ENCODE measurements at regions not wholly inside any gene's neighbourhood (a gene's known extent, or its start where the extent isn't known, plus 50 kb on each side); places are given as distances from the start of the nearest gene placed in this dataset.

- no peak overlapping the region for H3K27ac ChIP-seq (ENCODE audit: low read depth, low read length)
- 81 to 86% (median 83%) methylated on average over 2 of the region's 2 CpGs for WGBS, 3 donors
These were observed 203.5 kb upstream of the PLXNC1 start for GRCh38 chr12:93944911-93945310.

- no peak overlapping the region for H3K27ac ChIP-seq (ENCODE audit: low read depth, low read length)
- WGBS, 3 donors = 33 to 49% (median 37%) methylated on average over 2 of the region's 2 CpGs
These were observed 201.7 kb upstream of the PLXNC1 start for GRCh38 chr12:93946542-93947150.

GRCh38 chr12:93947486-93947885 is 200.9 kb upstream of the PLXNC1 start:
- WGBS, 3 donors = 88 to 94% (median 89%) methylated on average over 3 of the region's 3 CpGs
- H3K27ac ChIP-seq (ENCODE audit: low read depth, low read length) = no peak overlapping the region

- 64 to 82% (median 72%) methylated on average over 3 of the region's 3 CpGs for WGBS, 3 donors
- no peak overlapping the region for H3K27ac ChIP-seq (ENCODE audit: low read depth, low read length)
These were observed 198.1 kb upstream of the PLXNC1 start for GRCh38 chr12:93950311-93950710.

- WGBS, 3 donors = 69 to 74% (median 69%) methylated on average over 9 of the region's 9 CpGs
- peak overlapping the region; percentile 19 for H3K27ac ChIP-seq (ENCODE audit: low read depth, low read length)
These were observed 193.9 kb upstream of the PLXNC1 start for GRCh38 chr12:93954166-93955112.

GRCh38 chr12:93956551-93956950 is 191.8 kb upstream of the PLXNC1 start:
- H3K27ac ChIP-seq (ENCODE audit: low read depth, low read length) = no peak overlapping the region
- 84 to 97% (median 94%) methylated on average over 2 of the region's 2 CpGs for WGBS, 3 donors

- WGBS, 3 donors = 58 to 88% (median 63%) methylated on average over 1 of the region's 1 CpG
- no peak overlapping the region for H3K27ac ChIP-seq (ENCODE audit: low read depth, low read length)
These were observed 191.2 kb upstream of the PLXNC1 start for GRCh38 chr12:93957168-93957567.

GRCh38 chr12:93957870-93958269 is 190.5 kb upstream of the PLXNC1 start:
- H3K27ac ChIP-seq (ENCODE audit: low read depth, low read length) = no peak overlapping the region

- WGBS, 3 donors = 63 to 88% (median 68%) methylated on average over 1 of the region's 1 CpG
These were observed 188.7 kb upstream of the PLXNC1 start for GRCh38 chr12:93959657-93960056.

GRCh38 chr12:93960521-93960920 is 187.9 kb upstream of the PLXNC1 start:
- WGBS, 3 donors = 32 to 85% (median 52%) methylated on average over 2 of the region's 2 CpGs
- H3K27ac ChIP-seq (ENCODE audit: low read depth, low read length) = no peak overlapping the region

More at GRCh38 chr12:93959657-93960056, 188.7 kb upstream of the PLXNC1 start:
- H3K27ac ChIP-seq (ENCODE audit: low read depth, low read length) = no peak overlapping the region

GRCh38 chr12:93962336-93962735 is 186.0 kb upstream of the PLXNC1 start:
- no peak overlapping the region for H3K27ac ChIP-seq (ENCODE audit: low read depth, low read length)
- WGBS, 3 donors = 47 to 86% (median 69%) methylated on average over 2 of the region's 2 CpGs

- WGBS, 3 donors = 71 to 92% (median 87%) methylated on average over 4 of the region's 4 CpGs
- H3K27ac ChIP-seq (ENCODE audit: low read depth, low read length) = no peak overlapping the region
These were observed 183.4 kb upstream of the PLXNC1 start for GRCh38 chr12:93964936-93965335.

GRCh38 chr12:93966516-93967133 is 181.8 kb upstream of the PLXNC1 start:
- no peak overlapping the region for H3K27ac ChIP-seq (ENCODE audit: low read depth, low read length)
- WGBS, 3 donors = 94 to 100% (median 100%) methylated on average over 1 of the region's 1 CpG

- no peak overlapping the region for H3K27ac ChIP-seq (ENCODE audit: low read depth, low read length)
These were observed 180.9 kb upstream of the PLXNC1 start for GRCh38 chr12:93967454-93967853.

GRCh38 chr12:93968536-93969285 is 179.7 kb upstream of the PLXNC1 start:
- H3K27ac ChIP-seq (ENCODE audit: low read depth, low read length) = no peak overlapping the region
- 77 to 81% (median 77%) methylated on average over 12 of the region's 12 CpGs for WGBS, 3 donors

More at GRCh38 chr12:93967454-93967853, 180.9 kb upstream of the PLXNC1 start:
- WGBS, 3 donors = 75 to 91% (median 88%) methylated on average over 6 of the region's 6 CpGs

GRCh38 chr12:93970900-93971688 is 177.3 kb upstream of the PLXNC1 start:
- 83 to 92% (median 87%) methylated on average over 10 of the region's 10 CpGs for WGBS, 3 donors
- no peak overlapping the region for H3K27ac ChIP-seq (ENCODE audit: low read depth, low read length)

- no peak overlapping the region for H3K27ac ChIP-seq (ENCODE audit: low read depth, low read length)
- WGBS, 3 donors = 79 to 84% (median 82%) methylated on average over 8 of the region's 8 CpGs
These were observed 175.8 kb upstream of the PLXNC1 start for GRCh38 chr12:93972411-93973208.
